A549 (cell line): ENCODE measurements at regions not wholly inside any gene's neighbourhood (a gene's known extent, or its start where the extent isn't known, plus 50 kb on each side); places are given as distances from the start of the nearest gene placed in this dataset.

Experiments
- EP300 ChIP-seq, 2 experiments: fragments of >200 bp; sonication (Bioruptor Twin); formaldehyde crosslinking; IDR thresholded peaks; 2 replicates in 1 of 2; 3 replicates in 1 of 2; pipeline ENCODE4 v1.6.1; 2016 to 2017
- MAZ ChIP-seq: fragments of 150-350 bp; IDR thresholded peaks from 2 replicates; pipeline ENCODE4 v1.6.1; 2014; ENCODE audit warnings: antibody characterized with exemption, low read depth, low read length, borderline replicate concordance
- MYC ChIP-seq: IDR thresholded peaks from 2 replicates; pipeline ENCODE4 v1.6.1; 2012; ENCODE audit warnings: mild to moderate bottlenecking, inconsistent platforms, low read length, improper control_type of control experiment, borderline replicate concordance
- POLR2A ChIP-seq: IDR thresholded peaks from 2 replicates; pipeline ENCODE4 v1.6.1; 2012; ENCODE audit warnings: mild to moderate bottlenecking, low read length
- TF ChIP-seq, protein P1 (sequence below): fragments of >200 bp; sonication (Bioruptor Twin); formaldehyde crosslinking; IDR thresholded peaks from 3 replicates; pipeline ENCODE4 v1.5.1; 2016
- TF ChIP-seq, protein P2 (sequence below): IDR thresholded peaks from 2 replicates; pipeline ENCODE4 v1.6.1; 2012

DNA sequence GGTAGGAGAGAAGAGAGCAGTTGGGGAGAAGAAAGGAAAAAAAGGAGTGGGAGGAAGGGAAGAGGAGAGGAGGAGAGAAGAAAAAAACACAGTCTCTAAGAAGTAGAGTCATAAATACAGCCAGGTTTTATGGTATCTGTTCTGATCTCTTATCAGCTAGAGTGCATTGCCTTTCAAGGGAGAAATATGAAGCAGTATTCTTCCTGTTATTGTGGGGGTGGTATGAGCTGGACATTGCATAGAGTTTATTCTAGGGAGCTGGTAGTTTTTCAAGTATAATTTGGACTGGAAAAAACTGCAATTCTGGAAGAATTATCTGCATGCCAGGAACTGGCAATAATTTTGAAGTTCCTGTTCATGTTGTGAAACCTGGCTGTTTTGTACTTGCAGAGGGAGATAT, 54.9 kb upstream of the TAB3 start:
- no peak for TF ChIP-seq EP300 (IDR thresholded peaks at IDR 0.05)
- TF ChIP-seq, protein P1, sequence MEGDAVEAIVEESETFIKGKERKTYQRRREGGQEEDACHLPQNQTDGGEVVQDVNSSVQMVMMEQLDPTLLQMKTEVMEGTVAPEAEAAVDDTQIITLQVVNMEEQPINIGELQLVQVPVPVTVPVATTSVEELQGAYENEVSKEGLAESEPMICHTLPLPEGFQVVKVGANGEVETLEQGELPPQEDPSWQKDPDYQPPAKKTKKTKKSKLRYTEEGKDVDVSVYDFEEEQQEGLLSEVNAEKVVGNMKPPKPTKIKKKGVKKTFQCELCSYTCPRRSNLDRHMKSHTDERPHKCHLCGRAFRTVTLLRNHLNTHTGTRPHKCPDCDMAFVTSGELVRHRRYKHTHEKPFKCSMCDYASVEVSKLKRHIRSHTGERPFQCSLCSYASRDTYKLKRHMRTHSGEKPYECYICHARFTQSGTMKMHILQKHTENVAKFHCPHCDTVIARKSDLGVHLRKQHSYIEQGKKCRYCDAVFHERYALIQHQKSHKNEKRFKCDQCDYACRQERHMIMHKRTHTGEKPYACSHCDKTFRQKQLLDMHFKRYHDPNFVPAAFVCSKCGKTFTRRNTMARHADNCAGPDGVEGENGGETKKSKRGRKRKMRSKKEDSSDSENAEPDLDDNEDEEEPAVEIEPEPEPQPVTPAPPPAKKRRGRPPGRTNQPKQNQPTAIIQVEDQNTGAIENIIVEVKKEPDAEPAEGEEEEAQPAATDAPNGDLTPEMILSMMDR = no peak
- TF ChIP-seq MAZ = no peak
- no peak for TF ChIP-seq POLR2A
- TF ChIP-seq MYC = no peak
- TF ChIP-seq, protein P2, sequence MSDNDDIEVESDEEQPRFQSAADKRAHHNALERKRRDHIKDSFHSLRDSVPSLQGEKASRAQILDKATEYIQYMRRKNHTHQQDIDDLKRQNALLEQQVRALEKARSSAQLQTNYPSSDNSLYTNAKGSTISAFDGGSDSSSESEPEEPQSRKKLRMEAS = no peak
